Mesenchymal stem cell (in vitro differentiated cells and primary cell): ENCODE measurements at regions not wholly inside any gene's neighbourhood (a gene's known extent, or its start where the extent isn't known, plus 50 kb on each side); places are given as distances from the start of the nearest gene placed in this dataset.
"Not testable (repeated sequence)": the region's sequence is repeated elsewhere in the genome, so short reads cannot be mapped to it uniquely, and the experiment has no call there.

Experiments
- DNase-seq: peaks from one replicate; pipeline ENCODE4 v3.0.0-alpha.2; 2013
- H2AFZ ChIP-seq: one replicate; pipeline ENCODE4 v1.6.1; 2013; ENCODE audit warnings: low read depth, mild to moderate bottlenecking, control low read depth, inconsistent platforms, low read length, moderate library complexity
- H2AK5ac ChIP-seq: 2 replicates; pipeline ENCODE4 v1.6.1; 2013; ENCODE audit warnings: low read length, moderate library complexity, mild to moderate bottlenecking, inconsistent platforms; ENCODE audit not compliant: severe bottlenecking
- H2BK120ac ChIP-seq: one replicate; pipeline ENCODE4 v1.6.1; 2013; ENCODE audit warnings: low read depth, mild to moderate bottlenecking, inconsistent platforms, low read length, moderate library complexity
- H2BK12ac ChIP-seq, 2 experiments: one replicate each; pipeline ENCODE4 v1.6.1; 2013; ENCODE audit warnings: inconsistent platforms in 2 of 2, low read length in 2 of 2, mild to moderate bottlenecking in 2 of 2, moderate library complexity in 2 of 2, control low read depth in 1 of 2
- H2BK15ac ChIP-seq: one replicate; pipeline ENCODE4 v1.6.1; 2013; ENCODE audit warnings: mild to moderate bottlenecking, low read depth, inconsistent platforms; ENCODE audit not compliant: poor library complexity, severe bottlenecking
- H2BK5ac ChIP-seq: 2 replicates; pipeline ENCODE4 v1.6.1; 2013; ENCODE audit warnings: low read depth, mild to moderate bottlenecking, low read length, control low read depth, inconsistent platforms; ENCODE audit not compliant: poor library complexity, severe bottlenecking
- H3K14ac ChIP-seq, 2 experiments: one replicate each; pipeline ENCODE4 v1.6.1; 2013; ENCODE audit warnings: inconsistent platforms in 2 of 2, low read length in 2 of 2, control low read depth in 1 of 2, mild to moderate bottlenecking in 1 of 2, moderate library complexity in 1 of 2
- H3K18ac ChIP-seq, 2 experiments: one replicate each; pipeline ENCODE4 v1.6.1; 2013; ENCODE audit warnings: inconsistent platforms in 2 of 2, low read length in 2 of 2, control low read depth in 1 of 2, low read depth in 1 of 2, mild to moderate bottlenecking in 1 of 2
- H3K23ac ChIP-seq, 2 experiments: one replicate each; pipeline ENCODE4 v1.6.1; 2013; ENCODE audit warnings: inconsistent platforms in 2 of 2, low read length in 2 of 2, mild to moderate bottlenecking in 2 of 2, moderate library complexity in 2 of 2, control low read depth in 1 of 2
- H3K27ac ChIP-seq: 2 replicates; pipeline ENCODE4 v1.5.1; 2013; ENCODE audit warnings: mild to moderate bottlenecking, moderate library complexity, low read length, control low read depth, inconsistent platforms; ENCODE audit not compliant: poor library complexity, severe bottlenecking
- H3K27me3 ChIP-seq, 2 experiments: 2 replicates each; pipeline versions ENCODE4 v1.6.1 to v1.7.0; 2013; ENCODE audit warnings: low read length in 2 of 2, mild to moderate bottlenecking in 2 of 2, moderate library complexity in 2 of 2, control low read depth in 1 of 2, inconsistent platforms in 1 of 2; ENCODE audit not compliant: control insufficient read depth in 1 of 2, insufficient read depth in 1 of 2
- H3K36me3 ChIP-seq, 2 experiments: 2 replicates each; pipeline versions ENCODE4 v1.6.1 to v1.7.0; 2013; ENCODE audit warnings: low read length in 2 of 2, control low read depth in 1 of 2, inconsistent platforms in 1 of 2, low read depth in 1 of 2, mild to moderate bottlenecking in 1 of 2; ENCODE audit not compliant: insufficient read depth in 2 of 2, control insufficient read depth in 1 of 2
- H3K4ac ChIP-seq, 2 experiments: one replicate each; pipeline ENCODE4 v1.6.1; 2013; ENCODE audit warnings: inconsistent platforms in 2 of 2, low read length in 2 of 2, mild to moderate bottlenecking in 2 of 2, moderate library complexity in 2 of 2, control low read depth in 1 of 2, low read depth in 1 of 2
- H3K4me1 ChIP-seq: 2 replicates; pipeline ENCODE4 v1.6.1; 2013; ENCODE audit warnings: low read depth, low read length, control low read depth; ENCODE audit not compliant: control insufficient read depth, insufficient read depth
- H3K4me2 ChIP-seq: 2 replicates; pipeline ENCODE4 v1.6.1; 2013; ENCODE audit warnings: low read length, mild to moderate bottlenecking, inconsistent platforms; ENCODE audit not compliant: poor library complexity, severe bottlenecking
- H3K4me3 ChIP-seq, 2 experiments: 2 replicates each; pipeline versions ENCODE4 v1.5.1 to v1.7.0; 2013; ENCODE audit warnings: low read length in 2 of 2, mild to moderate bottlenecking in 2 of 2, control low read depth in 1 of 2, low read depth in 1 of 2; ENCODE audit not compliant: insufficient read depth in 1 of 2
- H3K79me1 ChIP-seq: replicated peaks from 2 replicates; pipeline ENCODE4 v1.6.1; 2013; ENCODE audit warnings: mild to moderate bottlenecking, control low read depth, low read length, inconsistent platforms; ENCODE audit not compliant: poor library complexity, severe bottlenecking
- H3K9ac ChIP-seq: 2 replicates; pipeline ENCODE4 v1.7.0; 2013; ENCODE audit warnings: mild to moderate bottlenecking, low read length, moderate library complexity
- H3K9me3 ChIP-seq: 2 replicates; pipeline ENCODE4 v1.7.0; 2013; ENCODE audit warnings: mild to moderate bottlenecking, low read length; ENCODE audit not compliant: control insufficient read depth
- H4K8ac ChIP-seq: one replicate; pipeline ENCODE4 v1.6.1; 2013; ENCODE audit warnings: inconsistent platforms, mild to moderate bottlenecking, low read length, moderate library complexity
- H4K91ac ChIP-seq: one replicate; pipeline ENCODE4 v1.6.1; 2013; ENCODE audit warnings: mild to moderate bottlenecking, low read length, inconsistent platforms
- WGBS: methylation state at CpG from one replicate; pipeline ENCODE4 v1.1.7; 2013; ENCODE audit warnings: mixed read lengths; 5-methylcytosine and 5-hydroxymethylcytosine counted together

DNA sequence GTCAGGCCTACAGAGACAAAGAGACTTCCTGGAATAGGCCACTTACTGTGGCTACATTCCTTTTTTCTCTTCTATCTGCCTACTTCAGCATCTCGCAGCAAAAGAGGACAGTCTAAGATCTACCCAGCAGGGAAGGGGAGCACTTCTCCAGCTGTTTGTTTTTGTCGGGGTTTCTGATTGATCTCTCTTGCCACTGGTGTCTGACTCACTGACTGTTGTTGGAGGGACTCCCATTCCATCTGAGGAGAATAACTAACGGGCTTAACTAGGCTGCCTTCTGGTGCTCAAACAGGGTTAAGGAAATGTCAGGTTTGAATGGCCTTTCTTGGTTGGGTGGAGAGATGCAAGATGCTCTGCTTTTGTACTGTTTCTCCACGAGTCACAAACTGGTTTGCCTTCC lies 100.2 kb upstream of the TMEM164 start:
- Histone ChIP-seq H3K4me2 (no peak overlapping the region), H3K9me3 (no peaks in the 10 kb centered on the region), H2AFZ (no peak overlapping the region), H3K27ac (no peak overlapping the region), H3K18ac (no peak overlapping the region), H2BK12ac (no peak overlapping the region), H2AK5ac (no peak overlapping the region), H3K9ac (no peak overlapping the region), H3K23ac (no peak overlapping the region), H2BK15ac (no peak overlapping the region), H3K36me3 (no peaks in the 10 kb centered on the region), H3K79me1 (no peaks in the 10 kb centered on the region), H4K8ac (no peak overlapping the region), H3K27me3 (peaks cover 0 to 20% of the 10 kb centered on the region in 2 experiments), H4K91ac (no peak overlapping the region), H3K4me3 (no peak overlapping the region), H3K4ac (no peak overlapping the region), H2BK5ac (no peak overlapping the region), H3K14ac (no peak overlapping the region), H3K4me1 (no peaks in the 10 kb centered on the region), H2BK120ac (no peak overlapping the region)
- DNase-seq, result peak; percentile 9
- WGBS, result 75% methylated on average over 3 of the region's 4 CpGs

DNA sequence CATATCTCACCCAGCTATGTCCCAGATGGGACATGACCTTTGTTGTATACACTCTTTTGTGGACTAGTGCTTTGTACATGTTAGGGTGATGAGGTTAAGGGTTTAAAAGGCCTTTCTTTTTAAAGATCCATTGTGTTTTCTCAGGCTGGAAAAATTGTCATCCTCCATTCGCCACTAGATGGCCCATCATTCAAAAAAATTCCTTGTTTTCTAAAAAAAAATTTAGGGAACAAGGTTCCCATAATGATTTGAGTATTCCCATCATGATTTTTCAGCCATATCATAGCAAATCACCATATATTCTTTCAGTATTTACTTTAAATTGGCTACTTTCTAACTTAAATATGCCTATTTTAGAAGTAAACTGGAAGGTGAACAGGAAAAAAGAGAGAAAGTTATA lies 91.9 kb upstream of the TMEM164 start:
- no peak for DNase-seq
- Histone ChIP-seq H2BK120ac (no peak overlapping the region), H3K27ac (no peak overlapping the region), H2AK5ac (no peak overlapping the region), H3K4ac (no peak overlapping the region), H3K36me3 (no peaks in the 10 kb centered on the region), H4K91ac (no peak overlapping the region), H3K27me3 (peaks cover 0 to 21% of the 10 kb centered on the region in 2 experiments), H3K9ac (no peak overlapping the region), H4K8ac (no peak overlapping the region), H3K4me3 (no peak overlapping the region), H2BK5ac (no peak overlapping the region), H3K79me1 (no peaks in the 10 kb centered on the region), H3K18ac (no peak overlapping the region), H3K23ac (no peak overlapping the region), H3K4me2 (no peak overlapping the region), H2BK15ac (no peak overlapping the region), H3K4me1 (no peaks in the 10 kb centered on the region), H3K9me3 (no peaks in the 10 kb centered on the region), H3K14ac (no peak overlapping the region), H2BK12ac (no peak overlapping the region), H2AFZ (no peak overlapping the region)
- WGBS, result 0% methylated on average over 1 of the region's 1 CpG

DNA sequence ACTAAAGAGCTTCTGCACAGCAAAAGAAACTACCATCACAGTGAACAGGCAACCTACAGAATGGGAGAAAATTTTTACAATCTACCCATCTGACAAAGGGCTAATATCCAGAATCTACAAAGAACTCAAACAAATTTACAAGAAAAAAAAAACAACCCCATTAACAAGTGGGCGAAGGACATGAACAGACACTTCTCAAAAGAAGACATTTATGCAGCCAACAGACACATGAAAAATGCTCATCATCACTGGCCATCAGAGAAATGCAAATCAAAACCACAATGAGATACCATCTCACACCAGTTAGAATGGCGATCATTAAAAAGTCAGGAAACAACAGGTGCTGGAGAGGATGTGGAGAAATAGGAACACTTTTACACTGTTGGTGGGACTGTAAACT lies 89.9 kb upstream of the TMEM164 start:
- H3K9me3 ChIP-seq, H3K27ac ChIP-seq, H2BK12ac ChIP-seq, H2BK120ac ChIP-seq, H3K4ac ChIP-seq, H2AK5ac ChIP-seq, H3K4me1 ChIP-seq, H3K36me3 ChIP-seq, H3K23ac ChIP-seq, H3K9ac ChIP-seq, H3K4me2 ChIP-seq, H3K4me3 ChIP-seq, H4K8ac ChIP-seq, H3K79me1 ChIP-seq, H2AFZ ChIP-seq, H3K14ac ChIP-seq, H2BK15ac ChIP-seq, H4K91ac ChIP-seq, DNase-seq, H2BK5ac ChIP-seq, H3K18ac ChIP-seq: not testable (repeated sequence)
- no CpG with 5 or more reads among the region's 2 CpGs for WGBS
- peaks cover 0 to 30% of the 10 kb centered on the region in 2 experiments for H3K27me3 ChIP-seq

DNA sequence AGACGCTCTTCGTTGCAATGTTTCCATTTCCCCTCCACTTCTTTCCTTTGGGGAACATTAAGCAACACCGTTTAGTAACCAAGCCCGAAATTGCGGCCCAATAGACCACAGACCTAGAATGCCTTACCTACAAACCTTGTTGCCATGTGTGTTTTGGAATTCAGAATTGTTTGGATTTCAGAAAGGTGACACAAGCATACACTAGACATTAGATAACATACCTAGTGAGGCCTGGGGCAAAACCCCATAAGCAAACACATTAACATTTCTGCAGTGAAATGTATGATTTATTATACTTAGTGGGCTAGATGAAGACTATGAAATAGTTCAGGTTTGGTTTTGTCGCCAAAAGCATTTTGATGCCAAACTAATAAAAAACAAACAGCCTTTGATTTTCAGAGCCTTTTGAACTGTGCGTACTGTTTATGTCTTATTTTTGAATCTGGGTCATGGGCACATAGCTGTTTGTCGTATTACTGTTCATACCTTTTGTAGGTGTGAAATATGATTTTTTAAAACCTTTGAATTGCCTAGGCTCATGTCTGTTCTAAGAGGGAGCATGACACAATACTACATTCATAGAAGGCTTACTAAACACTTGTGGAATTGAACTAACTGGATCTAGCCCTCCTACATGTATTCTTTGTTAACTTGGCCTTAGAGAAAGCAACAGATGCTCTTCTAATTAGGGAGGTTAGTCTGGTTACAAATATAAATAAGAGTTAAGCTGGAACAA lies 88.6 kb upstream of the TMEM164 start:
- Histone ChIP-seq H3K27ac (no peak overlapping the region), H3K4me2 (no peak overlapping the region), H2AFZ (no peak overlapping the region), H3K4ac (no peak overlapping the region), H2BK120ac (no peak overlapping the region), H2BK12ac (no peak overlapping the region), H3K9me3 (no peaks in the 10 kb centered on the region), H3K14ac (no peak overlapping the region), H3K9ac (no peak overlapping the region), H3K36me3 (no peaks in the 10 kb centered on the region), H3K4me1 (no peaks in the 10 kb centered on the region), H2BK5ac (no peak overlapping the region), H2BK15ac (no peak overlapping the region), H3K23ac (no peak overlapping the region), H3K79me1 (no peaks in the 10 kb centered on the region), H4K8ac (no peak overlapping the region), H3K4me3 (no peak overlapping the region), H3K18ac (no peak overlapping the region), H2AK5ac (no peak overlapping the region), H3K27me3 (peaks cover 0 to 26% of the 10 kb centered on the region in 2 experiments), H4K91ac (no peak overlapping the region)
- WGBS, result no CpG with 5 or more reads among the region's 8 CpGs
- no peak for DNase-seq
